Ectodermal cell (in vitro differentiated cells): ENCODE measurements at regions not wholly inside any gene's neighbourhood (a gene's known extent, or its start where the extent isn't known, plus 50 kb on each side); places are given as distances from the start of the nearest gene placed in this dataset.

Experiments used
- H3K27ac ChIP-seq: 2 replicates; pipeline ENCODE4 v1.7.0; 2013; ENCODE audit warnings: mild to moderate bottlenecking, low read depth, low read length; ENCODE audit not compliant: insufficient read depth, poor library complexity, severe bottlenecking
- H3K27me3 ChIP-seq: 2 replicates; pipeline ENCODE4 v1.7.0; 2013; ENCODE audit warnings: mild to moderate bottlenecking, low read length; ENCODE audit not compliant: insufficient read depth, control insufficient read depth, poor library complexity, severe bottlenecking
- H3K36me3 ChIP-seq: one replicate; pipeline ENCODE4 v1.7.0; 2013; ENCODE audit warnings: low read length; ENCODE audit not compliant: control insufficient read depth, insufficient read depth
- H3K4me1 ChIP-seq: one replicate; pipeline ENCODE4 v1.7.0; 2013; ENCODE audit warnings: low read length; ENCODE audit not compliant: control insufficient read depth, insufficient read depth
- H3K4me3 ChIP-seq: 2 replicates; pipeline ENCODE4 v1.7.0; 2013; ENCODE audit warnings: low read depth, low read length, control low read depth; ENCODE audit not compliant: insufficient read depth
- H3K9me3 ChIP-seq: 2 replicates; pipeline ENCODE4 v1.7.0; 2013; ENCODE audit warnings: mild to moderate bottlenecking, low read length, moderate library complexity; ENCODE audit not compliant: control insufficient read depth
- WGBS, 2 experiments: methylation state at CpG; one replicate each; pipeline ENCODE4 v1.1.7; 2013; ENCODE audit warnings: missing lambda C conversion rate in 2 of 2; 5-methylcytosine and 5-hydroxymethylcytosine counted together

- Histone ChIP-seq H3K27me3 (no peaks in the 10 kb centered on the region), H3K4me3 (no peak overlapping the region), H3K36me3 (no peaks in the 10 kb centered on the region), H3K27ac (no peak overlapping the region), H3K9me3 (no peaks in the 10 kb centered on the region), H3K4me1 (no peaks in the 10 kb centered on the region)
- 89 to 98% methylated on average over 1 of the region's 3 CpGs for WGBS, 2 experiments
Observed at GRCh38 chr16:13803974-13804373, 116.0 kb upstream of the ERCC4 start.

- 92 to 93% methylated on average over 4 of the region's 4 CpGs for WGBS, 2 experiments
- H3K36me3 ChIP-seq, result no peaks in the 10 kb centered on the region
- no peaks in the 10 kb centered on the region for H3K27me3 ChIP-seq
- H3K27ac ChIP-seq, result no peak overlapping the region
- H3K4me1 ChIP-seq, result no peaks in the 10 kb centered on the region
- no peaks in the 10 kb centered on the region for H3K9me3 ChIP-seq
- H3K4me3 ChIP-seq, result no peak overlapping the region
Observed at GRCh38 chr16:13805951-13806350, 114.0 kb upstream of the ERCC4 start.

GRCh38 chr16:13806671-13807070, 113.3 kb upstream of the ERCC4 start:
- WGBS, 2 experiments, result 92 to 93% methylated on average over 5 of the region's 5 CpGs
- Histone ChIP-seq H3K4me3 (no peak overlapping the region), H3K9me3 (no peaks in the 10 kb centered on the region), H3K27me3 (no peaks in the 10 kb centered on the region), H3K4me1 (peaks cover 2% of the 10 kb centered on the region), H3K36me3 (no peaks in the 10 kb centered on the region), H3K27ac (no peak overlapping the region)

GRCh38 chr16:13808102-13808501, 111.9 kb upstream of the ERCC4 start:
- 97 to 98% methylated on average over 8 of the region's 8 CpGs for WGBS, 2 experiments
- Histone ChIP-seq H3K27ac (no peak overlapping the region), H3K4me3 (no peak overlapping the region), H3K27me3 (no peaks in the 10 kb centered on the region), H3K4me1 (peaks cover 10% of the 10 kb centered on the region), H3K36me3 (no peaks in the 10 kb centered on the region), H3K9me3 (no peaks in the 10 kb centered on the region)

- Histone ChIP-seq H3K4me3 (no peak overlapping the region), H3K27me3 (no peaks in the 10 kb centered on the region), H3K36me3 (no peaks in the 10 kb centered on the region), H3K9me3 (no peaks in the 10 kb centered on the region), H3K27ac (no peak overlapping the region), H3K4me1 (peaks cover 11% of the 10 kb centered on the region)
Observed at GRCh38 chr16:13809765-13810164, 110.2 kb upstream of the ERCC4 start.

GRCh38 chr16:13811834-13812233, 108.1 kb upstream of the ERCC4 start:
- no peak overlapping the region for H3K27ac ChIP-seq
- H3K4me1 ChIP-seq, result peaks cover 11% of the 10 kb centered on the region
- no peaks in the 10 kb centered on the region for H3K27me3 ChIP-seq
- no peak overlapping the region for H3K4me3 ChIP-seq
- no peaks in the 10 kb centered on the region for H3K9me3 ChIP-seq
- 85 to 91% methylated on average over 2 of the region's 3 CpGs for WGBS, 2 experiments
- H3K36me3 ChIP-seq, result no peaks in the 10 kb centered on the region

GRCh38 chr16:13816701-13817100, 103.3 kb upstream of the ERCC4 start:
- Histone ChIP-seq H3K27ac (no peak overlapping the region), H3K9me3 (no peaks in the 10 kb centered on the region), H3K4me1 (peaks cover 9% of the 10 kb centered on the region)

GRCh38 chr16:13823501-13823900, 96.5 kb upstream of the ERCC4 start:
- H3K27me3 ChIP-seq, result no peaks in the 10 kb centered on the region
- no peak overlapping the region for H3K4me3 ChIP-seq
- 92 to 94% methylated on average over 6 of the region's 6 CpGs for WGBS, 2 experiments
- no peaks in the 10 kb centered on the region for H3K36me3 ChIP-seq
- no peaks in the 10 kb centered on the region for H3K4me1 ChIP-seq
- H3K9me3 ChIP-seq, result no peaks in the 10 kb centered on the region
- H3K27ac ChIP-seq, result no peak overlapping the region

More at GRCh38 chr16:13816701-13817100, 103.3 kb upstream of the ERCC4 start:
- no peak overlapping the region for H3K4me3 ChIP-seq
- H3K27me3 ChIP-seq, result no peaks in the 10 kb centered on the region
- H3K36me3 ChIP-seq, result no peaks in the 10 kb centered on the region

- 90 to 94% methylated on average over 7 of the region's 7 CpGs for WGBS, 2 experiments
- Histone ChIP-seq H3K27ac (no peak overlapping the region), H3K27me3 (no peaks in the 10 kb centered on the region), H3K4me1 (no peaks in the 10 kb centered on the region), H3K4me3 (no peak overlapping the region), H3K36me3 (no peaks in the 10 kb centered on the region), H3K9me3 (no peaks in the 10 kb centered on the region)
Observed at GRCh38 chr16:13829697-13830299, 90.2 kb upstream of the ERCC4 start.

GRCh38 chr16:13833515-13833914, 86.4 kb upstream of the ERCC4 start:
- 89 to 92% methylated on average over 2 of the region's 2 CpGs for WGBS, 2 experiments
- Histone ChIP-seq H3K27ac (no peak overlapping the region), H3K4me1 (no peaks in the 10 kb centered on the region), H3K4me3 (no peak overlapping the region), H3K27me3 (no peaks in the 10 kb centered on the region), H3K9me3 (no peaks in the 10 kb centered on the region), H3K36me3 (no peaks in the 10 kb centered on the region)

- Histone ChIP-seq H3K36me3 (no peaks in the 10 kb centered on the region), H3K4me3 (no peak overlapping the region), H3K4me1 (no peaks in the 10 kb centered on the region), H3K27me3 (no peaks in the 10 kb centered on the region), H3K27ac (no peak overlapping the region), H3K9me3 (no peaks in the 10 kb centered on the region)
- WGBS, 2 experiments, result 91 to 93% methylated on average over 4 of the region's 4 CpGs
Observed at GRCh38 chr16:13835387-13835786, 84.6 kb upstream of the ERCC4 start.
